Peyer's patch (tissue), 4 donors: ENCODE measurements at regions not wholly inside any gene's neighbourhood (a gene's known extent, or its start where the extent isn't known, plus 50 kb on each side); places are given as distances from the start of the nearest gene placed in this dataset.

Source experiments
- CTCF ChIP-seq, 6 experiments: fragments of 450-650 bp in 4 of 6; fragments of 200-600 bp in 2 of 6; sonication (generic) in 1 of 6; IDR thresholded peaks; one replicate each; pipeline ENCODE4 v1.5.1; 2017 to 2019; ENCODE audit warnings: antibody characterized with exemption in 6 of 6, mild to moderate bottlenecking in 3 of 6, moderate library complexity in 1 of 6
- POLR2A ChIP-seq, 2 donors: fragments of 450-650 bp; IDR thresholded peaks; one replicate each; pipeline ENCODE4 v1.5.1; 2017; ENCODE audit warnings: antibody characterized with exemption in 2 of 2, mild to moderate bottlenecking in 2 of 2, moderate library complexity in 2 of 2

GRCh38 chr16:11446566-11447119, 101.4 kb downstream of the RMI2 start:
- no peak for TF ChIP-seq POLR2A (IDR thresholded peaks at IDR 0.05)
- no peak for TF ChIP-seq CTCF (IDR thresholded peaks at IDR 0.05)
